K562 (cell line): ENCODE measurements at regions not wholly inside any gene's neighbourhood (a gene's known extent, or its start where the extent isn't known, plus 50 kb on each side); places are given as distances from the start of the nearest gene placed in this dataset.

Source experiments
- ATAC-seq: fragments of 200-7000 bp; cut with Tn5 transposase; 3 replicates; pipeline ENCODE4 v1.9.1; 2020; ENCODE audit warnings: moderate library complexity
- BruUV-seq: library from RNA; stranded (reverse); fragments of 400-500 nt; replicated peaks from 2 replicates; lab custom pipeline; 2021; lab: Mats Ljungman, UMichigan
- CTCF ChIA-PET: fragments of 300-600 bp; formaldehyde crosslinking; extraction: SDS; loops from one replicate; lab custom pipeline; 2021; ENCODE audit warnings: low intra/inter-chr PET ratio; lab: Yijun Ruan, JAX
- POLR2A ChIA-PET: fragments of 300-600, 350-650 bp; sonication (Branson Sonifier 250); formaldehyde crosslinking; extraction: SDS; loops from one replicate; lab custom pipeline; 2021; ENCODE audit warnings: antibody characterized with exemption, inconsistent platforms; lab: Yijun Ruan, JAX
- DNase-seq, 4 experiments: peaks; one replicate each; pipeline versions ENCODE4 v3.0.0 to v3.0.0-alpha.2; 2011 to 2018; ENCODE audit warnings: low spot score in 3 of 4, mixed read lengths in 3 of 4; ENCODE audit errors: extremely low read depth in 1 of 4
- FAIRE-seq: peaks from 2 replicates; lab custom pipeline; 2011; peaks lifted over from hg19 to GRCh38; lab: Jason Lieb, UNC
- H2AFZ ChIP-seq: 2 replicates; pipeline ENCODE4 v1.6.0; 2011; ENCODE audit warnings: low read depth, low read length, control low read depth, inconsistent platforms
- H3K27ac ChIP-seq: fragments of 200-600 bp; 3 replicates; pipeline ENCODE4 v1.8.0; 2011; ENCODE audit warnings: low read depth, mild to moderate bottlenecking, control low read depth, inconsistent platforms, low read length, moderate library complexity, mixed read lengths; ENCODE audit errors: extremely low read depth
- H3K27me3 ChIP-seq, 2 experiments: fragments of 300-600 bp in 1 of 2; 2 replicates in 1 of 2; 3 replicates in 1 of 2; pipeline versions ENCODE4 v1.6.0 to v1.8.0; 2011; ENCODE audit warnings: inconsistent platforms in 2 of 2, low read length in 2 of 2, mild to moderate bottlenecking in 1 of 2, mixed read lengths in 1 of 2, moderate library complexity in 1 of 2; ENCODE audit not compliant: control insufficient read depth in 2 of 2, insufficient read depth in 2 of 2
- H3K36me3 ChIP-seq: fragments of 300-600 bp; 3 replicates; pipeline ENCODE4 v1.8.0; 2011; ENCODE audit warnings: mild to moderate bottlenecking, low read length, inconsistent platforms; ENCODE audit not compliant: control insufficient read depth, insufficient read depth
- H3K4me1 ChIP-seq, 2 experiments: fragments of 200-600 bp in 1 of 2; replicated peaks in 1 of 2; 2 replicates in 1 of 2; 3 replicates in 1 of 2; pipeline versions ENCODE4 v1.5.1 to v1.8.0; 2011; ENCODE audit warnings: inconsistent platforms in 2 of 2, low read length in 2 of 2, mild to moderate bottlenecking in 1 of 2, mixed read lengths in 1 of 2, moderate library complexity in 1 of 2; ENCODE audit not compliant: control insufficient read depth in 2 of 2, insufficient read depth in 2 of 2
- H3K4me2 ChIP-seq: 2 replicates; pipeline ENCODE4 v1.6.1; 2011; ENCODE audit warnings: low read length, control low read depth, inconsistent platforms, mixed read lengths; ENCODE audit not compliant: insufficient read depth
- H3K4me3 ChIP-seq: fragments of 200-600 bp; sonication (generic), shearing (Covaris generic); 2 replicates; pipeline ENCODE4 v1.5.1; 2016; ENCODE audit warnings: control low read depth, inconsistent platforms
- H3K79me2 ChIP-seq: fragments of 200-600 bp; 3 replicates; pipeline ENCODE4 v1.8.0; 2011; ENCODE audit warnings: low read length, inconsistent platforms; ENCODE audit not compliant: control insufficient read depth, insufficient read depth
- H3K9ac ChIP-seq, 2 experiments: 2 replicates each; pipeline versions ENCODE4 v1.6.0 to v1.6.1; 2011; ENCODE audit warnings: low read depth in 2 of 2, low read length in 2 of 2, control low read depth in 1 of 2, inconsistent platforms in 1 of 2, mild to moderate bottlenecking in 1 of 2, mixed read lengths in 1 of 2; ENCODE audit not compliant: insufficient read depth in 1 of 2
- H3K9me1 ChIP-seq: one replicate; pipeline ENCODE4 v1.6.0; 2011; ENCODE audit warnings: inconsistent platforms, mild to moderate bottlenecking, low read length, moderate library complexity; ENCODE audit not compliant: control insufficient read depth, insufficient read depth
- H3K9me3 ChIP-seq: replicated peaks from 2 replicates; pipeline ENCODE4 v1.5.1; 2011; ENCODE audit warnings: low read depth, low read length, inconsistent platforms; ENCODE audit not compliant: control insufficient read depth, insufficient read depth
- H4K20me1 ChIP-seq: replicated peaks from 2 replicates; pipeline ENCODE4 v1.6.1; 2011; ENCODE audit warnings: low read length, inconsistent platforms, mixed read lengths; ENCODE audit not compliant: control insufficient read depth, insufficient read depth
- BCOR ChIP-seq: fragments of 450-650 bp; IDR thresholded peaks from 2 replicates; pipeline ENCODE4 v1.6.1; 2016
- GATAD2A ChIP-seq: fragments of 450-650 bp; IDR thresholded peaks from 2 replicates; pipeline ENCODE4 v1.6.1; 2017
- HNRNPL ChIP-seq: fragments of 200-400 bp; formaldehyde crosslinking; IDR thresholded peaks from 2 replicates; pipeline ENCODE4 v1.6.1; 2017; ENCODE audit warnings: low read depth, mild to moderate bottlenecking, low read length
- MED1 ChIP-seq: sonication (generic); formaldehyde crosslinking; IDR thresholded peaks from 2 replicates; pipeline ENCODE4 v1.8.1; 2023; ENCODE audit warnings: missing genetic modification reagents, borderline replicate concordance
- PCBP2 ChIP-seq: fragments of 200-400 bp; formaldehyde crosslinking; IDR thresholded peaks from 2 replicates; pipeline ENCODE4 v1.6.1; 2018; ENCODE audit warnings: low read length, low read depth, mild to moderate bottlenecking, moderate library complexity; ENCODE audit not compliant: poor library complexity, severe bottlenecking
- TRIM24 ChIP-seq, 2 experiments: fragments of 450-650 bp; IDR thresholded peaks; 2 replicates each; pipeline ENCODE4 v1.6.1; 2016
- TSC22D4 ChIP-seq: fragments of 450-650 bp; IDR thresholded peaks from 2 replicates; pipeline ENCODE4 v1.6.1; 2016; ENCODE audit warnings: missing genetic modification characterization, missing biosample characterization, control low read depth
- ZNF780A ChIP-seq: fragments of 250-450 bp; sonication (Bioruptor Pico); IDR thresholded peaks from 2 replicates; pipeline ENCODE4 v1.5.0; 2021; ENCODE audit warnings: mild to moderate bottlenecking
- WGBS: fragments of 100-300 bp; shearing (Covaris generic); methylation state at CpG from one replicate; pipeline ENCODE4 v1.1.6; 2016; ENCODE audit warnings: low coverage, mixed read lengths; ENCODE audit not compliant: insufficient coverage; ENCODE audit errors: missing lambda C conversion rate; 5-methylcytosine and 5-hydroxymethylcytosine counted together
- in situ Hi-C: fragments of 300-500 bp; cut with MboI; formaldehyde crosslinking; loops from 4 replicates; pipeline ENCODE4 v1.15.0; 2018; ENCODE audit warnings: inconsistent platforms, mixed read lengths
- intact Hi-C: fragments of 100-400 bp; cut with micrococcal nuclease; formaldehyde crosslinking; loops from 2 replicates; pipeline ENCODE4 v1.14.2; 2022
- TF ChIP-seq, protein P1 (sequence below): fragments of 450-650 bp; IDR thresholded peaks from 2 replicates; pipeline ENCODE4 v1.6.1; 2016; ENCODE audit warnings: antibody characterized with exemption

GRCh38 chr20:40335901-40336351 lies 353.1 kb downstream of the MAFB start:
- no peaks in the 10 kb centered on the region for H3K9me1 ChIP-seq
- DNase-seq (no peak), ATAC-seq (no peak), FAIRE-seq (no peak)
- no peak overlapping the region for H3K4me3 ChIP-seq
- no peaks in the 10 kb centered on the region for H3K27me3 ChIP-seq
- no peak overlapping the region for H3K4me2 ChIP-seq
- in situ Hi-C loops (no loop called here), intact Hi-C loops (no loop called here)
- BruUV-seq: no TSS peak
- H3K79me2 ChIP-seq: no peaks in the 10 kb centered on the region
- CTCF ChIA-PET: no interaction called here
- H3K4me1 ChIP-seq: no peaks in the 10 kb centered on the region
- no peaks in the 10 kb centered on the region for H4K20me1 ChIP-seq
- H2AFZ ChIP-seq: no peak overlapping the region
- no peak overlapping the region for H3K27ac ChIP-seq
- 6% methylated on average over 3 of the region's 3 CpGs for WGBS
- TF ChIP-seq BCOR: no peak
- TF ChIP-seq TSC22D4 (tag): no peak
- no peak for TF ChIP-seq ZNF780A
- TF ChIP-seq TRIM24 (IDR thresholded peaks at IDR 0.05): no peak
- no peak for TF ChIP-seq GATAD2A
- no peak for TF ChIP-seq HNRNPL
- no peak for TF ChIP-seq MED1 (CRISPR knock-in tag)
- TF ChIP-seq, protein P1, sequence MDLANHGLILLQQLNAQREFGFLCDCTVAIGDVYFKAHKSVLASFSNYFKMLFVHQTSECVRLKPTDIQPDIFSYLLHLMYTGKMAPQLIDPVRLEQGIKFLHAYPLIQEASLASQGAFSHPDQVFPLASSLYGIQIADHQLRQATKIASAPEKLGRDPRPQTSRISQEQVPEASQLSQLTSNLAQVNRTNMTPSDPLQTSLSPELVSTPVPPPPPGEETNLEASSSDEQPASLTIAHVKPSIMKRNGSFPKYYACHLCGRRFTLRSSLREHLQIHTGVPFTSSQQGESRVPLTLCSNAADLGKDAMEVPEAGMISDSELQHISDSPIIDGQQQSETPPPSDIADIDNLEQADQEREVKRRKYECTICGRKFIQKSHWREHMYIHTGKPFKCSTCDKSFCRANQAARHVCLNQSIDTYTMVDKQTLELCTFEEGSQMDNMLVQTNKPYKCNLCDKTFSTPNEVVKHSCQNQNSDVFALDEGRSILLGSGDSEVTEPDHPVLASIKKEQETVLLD: no peak
- TF ChIP-seq PCBP2: no peak
- no peak overlapping the region for H3K9ac ChIP-seq
- H3K36me3 ChIP-seq: no peaks in the 10 kb centered on the region
- POLR2A ChIA-PET: no interaction called here
- no peaks in the 10 kb centered on the region for H3K9me3 ChIP-seq
